Uterus (tissue), 2 donors: ENCODE measurements at regions not wholly inside any gene's neighbourhood (a gene's known extent, or its start where the extent isn't known, plus 50 kb on each side); places are given as distances from the start of the nearest gene placed in this dataset.

Source experiments
- POLR2A ChIP-seq, 2 donors: fragments of 450-650 bp; IDR thresholded peaks; one replicate each; pipeline ENCODE4 v1.6.1; 2016; ENCODE audit warnings: antibody characterized with exemption in 2 of 2, mild to moderate bottlenecking in 1 of 2, moderate library complexity in 1 of 2
- TF ChIP-seq, protein P1 (sequence below), 4 experiments: fragments of 200-600 bp in 2 of 4; fragments of 450-650 bp in 2 of 4; sonication (generic) in 2 of 4; IDR thresholded peaks; one replicate each; pipeline ENCODE4 v1.5.1; 2016 to 2019; ENCODE audit warnings: antibody characterized with exemption in 4 of 4, mild to moderate bottlenecking in 2 of 4, moderate library complexity in 1 of 4

- TF ChIP-seq, protein P1, sequence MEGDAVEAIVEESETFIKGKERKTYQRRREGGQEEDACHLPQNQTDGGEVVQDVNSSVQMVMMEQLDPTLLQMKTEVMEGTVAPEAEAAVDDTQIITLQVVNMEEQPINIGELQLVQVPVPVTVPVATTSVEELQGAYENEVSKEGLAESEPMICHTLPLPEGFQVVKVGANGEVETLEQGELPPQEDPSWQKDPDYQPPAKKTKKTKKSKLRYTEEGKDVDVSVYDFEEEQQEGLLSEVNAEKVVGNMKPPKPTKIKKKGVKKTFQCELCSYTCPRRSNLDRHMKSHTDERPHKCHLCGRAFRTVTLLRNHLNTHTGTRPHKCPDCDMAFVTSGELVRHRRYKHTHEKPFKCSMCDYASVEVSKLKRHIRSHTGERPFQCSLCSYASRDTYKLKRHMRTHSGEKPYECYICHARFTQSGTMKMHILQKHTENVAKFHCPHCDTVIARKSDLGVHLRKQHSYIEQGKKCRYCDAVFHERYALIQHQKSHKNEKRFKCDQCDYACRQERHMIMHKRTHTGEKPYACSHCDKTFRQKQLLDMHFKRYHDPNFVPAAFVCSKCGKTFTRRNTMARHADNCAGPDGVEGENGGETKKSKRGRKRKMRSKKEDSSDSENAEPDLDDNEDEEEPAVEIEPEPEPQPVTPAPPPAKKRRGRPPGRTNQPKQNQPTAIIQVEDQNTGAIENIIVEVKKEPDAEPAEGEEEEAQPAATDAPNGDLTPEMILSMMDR (IDR thresholded peaks at IDR 0.05), result no peak
- TF ChIP-seq POLR2A (IDR thresholded peaks at IDR 0.05), result no peak
Observed at GRCh38 chr1:238214449-238214848, 323.7 kb upstream of the ZP4 start.
